Adipocyte (in vitro differentiated cells): ENCODE measurements at regions not wholly inside any gene's neighbourhood (a gene's known extent, or its start where the extent isn't known, plus 50 kb on each side); places are given as distances from the start of the nearest gene placed in this dataset.

ENCODE experiments used
- DNase-seq: peaks from one replicate; pipeline ENCODE4 v3.0.0-alpha.2; 2015; ENCODE audit warnings: low read depth
- H3K27me3 ChIP-seq: replicated peaks from 2 replicates; pipeline ENCODE4 v1.7.0; 2013; ENCODE audit warnings: mild to moderate bottlenecking, low read length, moderate library complexity; ENCODE audit not compliant: control insufficient read depth, insufficient read depth
- H3K36me3 ChIP-seq: 2 replicates; pipeline ENCODE4 v1.7.0; 2013; ENCODE audit warnings: low read length, mild to moderate bottlenecking, moderate library complexity; ENCODE audit not compliant: control insufficient read depth, insufficient read depth, severe bottlenecking
- H3K4me1 ChIP-seq: 2 replicates; pipeline ENCODE4 v1.7.0; 2013; ENCODE audit warnings: mild to moderate bottlenecking, low read length, moderate library complexity; ENCODE audit not compliant: control insufficient read depth, insufficient read depth
- H3K4me3 ChIP-seq: 2 replicates; pipeline ENCODE4 v1.7.0; 2013; ENCODE audit warnings: mild to moderate bottlenecking, low read length, moderate library complexity
- H3K9ac ChIP-seq: 2 replicates; pipeline ENCODE4 v1.7.0; 2013; ENCODE audit warnings: mild to moderate bottlenecking, low read length, moderate library complexity
- H3K9me3 ChIP-seq: 2 replicates; pipeline ENCODE4 v1.7.0; 2013; ENCODE audit warnings: mild to moderate bottlenecking, low read length, moderate library complexity; ENCODE audit not compliant: control insufficient read depth

DNA sequence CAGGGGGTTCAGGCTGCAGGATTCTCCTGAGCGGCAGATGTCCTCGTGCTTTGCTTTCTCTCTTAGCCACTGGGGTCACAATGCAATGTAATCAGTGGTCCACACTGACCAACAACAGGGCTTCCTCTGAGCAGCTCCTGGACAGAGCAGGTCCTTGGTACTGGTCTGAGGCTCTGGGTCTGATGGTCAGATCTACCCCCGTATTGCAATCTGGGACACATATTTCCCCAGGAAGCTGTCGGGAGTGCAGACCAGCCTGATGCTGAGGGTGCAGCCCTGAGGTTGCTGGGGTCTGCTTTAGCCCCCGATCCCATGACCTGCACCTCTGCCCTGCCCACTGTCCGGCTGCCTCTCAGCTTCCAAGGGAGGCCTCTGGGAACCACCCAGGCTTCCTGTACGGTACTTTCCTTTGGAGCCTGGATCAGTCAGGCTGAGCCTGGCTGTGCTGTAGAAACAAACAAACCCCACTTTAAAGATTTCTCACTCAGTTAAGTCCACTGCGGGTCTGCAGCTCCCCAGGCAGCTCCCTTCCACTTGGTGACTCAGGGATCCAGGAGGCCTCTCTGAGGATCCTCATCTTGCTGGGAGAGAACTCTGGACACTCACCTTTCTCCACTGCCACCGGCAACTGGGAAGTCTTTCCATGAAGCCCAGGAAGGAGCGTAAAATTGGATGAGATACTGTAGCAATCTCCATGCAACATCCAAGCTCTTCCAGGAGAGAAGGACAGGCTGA, 1046.6 kb downstream of the TBC1D22A start:
- H3K4me3 ChIP-seq: no peak overlapping the region
- no peaks in the 10 kb centered on the region for H3K27me3 ChIP-seq
- no peaks in the 10 kb centered on the region for H3K4me1 ChIP-seq
- H3K9me3 ChIP-seq: no peaks in the 10 kb centered on the region
- H3K9ac ChIP-seq: no peak overlapping the region
- no peaks in the 10 kb centered on the region for H3K36me3 ChIP-seq
- DNase-seq: no peak

DNA sequence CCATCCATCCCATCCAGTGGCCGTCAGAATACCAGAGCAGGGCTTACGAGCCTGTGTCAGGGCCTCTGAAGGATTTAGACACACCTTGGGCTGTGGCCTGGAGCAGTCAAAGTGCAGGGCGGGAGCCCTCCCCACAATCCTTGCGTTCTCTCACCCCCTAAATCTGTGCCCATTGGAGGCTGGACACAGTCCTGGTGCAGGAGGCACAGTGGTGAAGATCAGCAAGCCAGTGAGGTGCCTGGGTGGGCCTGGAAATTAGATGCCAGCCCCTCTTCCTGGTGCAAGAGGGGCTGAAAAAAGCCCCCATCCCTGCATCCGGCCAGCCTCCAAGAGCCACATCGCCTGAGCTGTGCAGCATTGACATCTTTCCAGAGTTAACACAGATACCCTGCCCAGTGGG, 1045.8 kb downstream of the TBC1D22A start:
- Histone ChIP-seq H3K9ac (no peak overlapping the region), H3K9me3 (no peaks in the 10 kb centered on the region), H3K4me1 (no peaks in the 10 kb centered on the region), H3K27me3 (no peaks in the 10 kb centered on the region), H3K4me3 (no peak overlapping the region), H3K36me3 (no peaks in the 10 kb centered on the region)
- no peak for DNase-seq

DNA sequence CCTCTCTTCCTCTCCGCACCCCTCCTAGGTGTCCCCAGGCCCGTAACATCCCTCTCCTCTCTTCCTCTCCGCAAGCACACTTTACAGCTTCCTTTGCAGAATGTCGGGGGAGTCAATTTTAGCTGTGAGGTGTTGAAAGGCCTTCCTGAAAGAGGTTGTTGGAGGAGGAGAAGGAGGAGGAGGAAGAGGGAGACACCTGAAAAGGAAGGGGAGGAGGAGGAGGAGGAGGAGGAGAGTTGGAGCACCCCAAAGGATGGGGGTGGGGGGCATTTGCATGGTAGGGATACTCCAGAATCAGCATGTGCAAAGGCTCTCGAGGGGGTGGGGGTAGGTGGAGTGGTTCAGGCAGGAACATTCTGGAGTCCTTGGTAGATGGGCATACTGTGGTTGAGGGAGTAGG, 1045.1 kb downstream of the TBC1D22A start:
- Histone ChIP-seq H3K27me3 (no peaks in the 10 kb centered on the region), H3K4me1 (no peaks in the 10 kb centered on the region), H3K4me3 (no peak overlapping the region), H3K9ac (no peak overlapping the region), H3K36me3 (no peaks in the 10 kb centered on the region), H3K9me3 (no peaks in the 10 kb centered on the region)
- DNase-seq: no peak

DNA sequence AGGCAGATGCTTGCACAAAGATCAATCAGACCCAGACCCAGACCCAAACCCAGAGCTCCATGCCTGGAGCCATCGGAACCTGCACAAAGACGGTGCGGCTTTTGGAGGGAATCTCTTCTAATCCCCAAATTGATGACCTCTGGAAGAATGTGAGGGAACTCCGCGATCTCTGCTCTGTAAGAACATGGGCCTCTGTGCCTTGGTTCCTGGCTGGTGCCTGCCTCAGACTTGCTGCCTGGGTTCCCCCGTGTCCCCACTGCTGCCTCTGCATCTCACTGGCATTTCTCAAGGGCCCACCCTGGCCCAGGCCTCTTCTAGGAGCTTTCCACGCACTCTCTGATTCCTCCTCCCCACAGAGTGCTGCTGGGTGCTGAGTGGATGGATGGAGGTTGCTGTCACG, 1044.4 kb downstream of the TBC1D22A start:
- no peak for DNase-seq
- Histone ChIP-seq H3K9me3 (no peaks in the 10 kb centered on the region), H3K27me3 (no peaks in the 10 kb centered on the region), H3K4me3 (no peak overlapping the region), H3K36me3 (no peaks in the 10 kb centered on the region), H3K9ac (no peak overlapping the region), H3K4me1 (no peaks in the 10 kb centered on the region)

DNA sequence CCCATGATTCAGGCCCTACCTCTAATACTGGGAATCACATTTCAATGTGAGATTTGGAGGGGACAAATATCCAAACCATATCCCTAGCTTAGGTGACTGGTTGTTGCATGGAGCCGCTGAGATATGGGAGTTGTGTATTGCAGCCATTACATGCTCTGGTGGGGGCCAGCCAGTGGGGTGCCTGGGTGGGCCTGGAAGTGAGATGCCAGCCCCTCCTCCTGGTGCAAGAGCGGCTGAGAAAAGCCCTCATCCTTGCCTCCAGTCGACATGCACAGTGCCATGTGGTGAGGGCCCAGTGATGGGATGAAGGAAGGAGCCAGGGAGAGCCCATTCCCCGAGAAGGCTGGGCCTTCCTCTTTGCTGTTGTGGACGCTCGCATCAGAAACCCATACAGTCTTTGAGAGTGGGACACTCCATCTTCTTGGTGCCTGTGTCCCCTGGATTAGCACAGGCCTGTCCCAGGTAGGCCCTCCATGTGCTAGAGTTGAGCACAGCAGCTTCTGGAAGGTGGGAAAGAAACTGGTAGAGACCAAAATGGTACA, 1043.0 kb downstream of the TBC1D22A start:
- Histone ChIP-seq H3K4me3 (no peak overlapping the region), H3K27me3 (no peaks in the 10 kb centered on the region), H3K9me3 (no peaks in the 10 kb centered on the region), H3K4me1 (no peaks in the 10 kb centered on the region), H3K9ac (no peak overlapping the region), H3K36me3 (no peaks in the 10 kb centered on the region)
- DNase-seq: no peak

DNA sequence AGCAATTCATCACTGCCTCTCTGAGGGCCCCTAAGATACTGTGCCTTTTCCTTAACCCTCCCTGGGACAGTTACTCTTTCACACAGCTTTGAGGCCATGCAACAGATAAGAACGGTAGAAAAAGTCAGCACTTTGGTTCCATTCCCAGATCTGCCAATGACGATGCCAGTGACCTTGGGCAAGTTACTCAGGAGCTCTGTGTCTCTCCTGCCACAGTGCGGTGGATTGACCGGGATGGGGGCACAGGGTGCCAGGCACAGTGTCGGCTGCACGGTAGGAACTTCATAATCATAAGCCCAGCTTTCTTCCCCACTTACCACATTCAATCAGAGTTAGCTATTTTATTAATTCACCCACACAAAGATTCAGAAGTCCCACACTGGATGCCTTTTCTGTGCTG, 1041.8 kb downstream of the TBC1D22A start:
- Histone ChIP-seq H3K36me3 (no peaks in the 10 kb centered on the region), H3K9ac (no peak overlapping the region), H3K9me3 (peaks cover 8% of the 10 kb centered on the region), H3K27me3 (no peaks in the 10 kb centered on the region), H3K4me3 (no peak overlapping the region), H3K4me1 (no peaks in the 10 kb centered on the region)
- no peak for DNase-seq

DNA sequence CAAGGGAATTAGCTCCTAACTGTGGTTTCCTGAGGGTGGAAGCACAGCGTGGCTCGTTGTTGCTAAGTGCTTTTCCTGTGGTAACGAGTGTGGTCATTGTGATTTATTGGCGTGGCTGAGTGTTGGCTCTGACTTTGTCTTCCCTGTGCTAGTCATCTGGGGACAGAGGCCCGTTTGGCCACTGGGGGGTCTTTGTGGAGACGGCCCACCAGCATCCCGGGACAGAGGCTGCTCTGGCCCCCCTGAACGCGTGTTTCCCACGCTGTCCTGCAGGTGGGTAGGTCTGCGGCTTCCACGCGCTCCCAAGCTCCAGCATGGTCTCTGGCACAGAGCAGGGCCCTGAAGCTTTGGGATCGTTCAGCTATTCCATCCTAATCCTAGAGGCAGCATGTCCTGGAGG, 1040.0 kb downstream of the TBC1D22A start:
- no peaks in the 10 kb centered on the region for H3K27me3 ChIP-seq
- no peak overlapping the region for H3K9ac ChIP-seq
- peaks cover 21% of the 10 kb centered on the region for H3K9me3 ChIP-seq
- no peak overlapping the region for H3K4me3 ChIP-seq
- no peaks in the 10 kb centered on the region for H3K36me3 ChIP-seq
- DNase-seq: no peak
- no peaks in the 10 kb centered on the region for H3K4me1 ChIP-seq

DNA sequence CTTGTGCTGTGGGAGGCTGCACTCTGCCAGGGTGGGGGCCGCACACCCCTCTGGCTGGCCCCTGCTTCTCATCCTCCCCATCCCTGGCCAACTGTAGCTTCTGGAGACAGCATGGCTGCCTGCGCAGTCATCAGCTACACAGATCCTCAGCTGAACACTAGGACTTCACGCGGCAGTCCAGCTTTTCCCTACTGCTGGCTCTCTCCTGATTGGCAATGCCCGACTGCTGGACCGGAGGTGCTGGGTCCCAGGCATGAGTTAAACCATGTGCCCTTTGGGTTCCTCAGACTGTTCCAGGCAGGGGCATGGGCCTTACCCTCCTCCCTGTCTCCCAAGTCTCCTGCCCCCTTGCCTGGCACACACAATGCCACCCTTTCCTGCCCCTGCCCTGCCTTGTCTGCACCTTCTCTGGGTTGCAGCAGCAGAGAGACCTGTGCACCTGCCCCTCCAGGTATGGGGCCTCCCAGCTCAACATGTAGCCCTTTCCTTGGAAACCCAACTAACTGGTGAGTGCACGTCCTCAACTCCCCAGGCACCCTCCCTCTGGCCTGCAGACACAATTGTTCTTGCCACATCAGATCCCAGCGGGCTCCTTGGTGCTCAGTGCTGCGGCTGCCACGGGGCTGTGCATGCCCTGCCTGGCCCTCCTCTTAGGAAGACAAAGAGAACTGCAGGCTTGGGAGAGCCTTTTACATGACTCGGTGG, 1039.2 kb downstream of the TBC1D22A start:
- Histone ChIP-seq H3K4me1 (no peaks in the 10 kb centered on the region), H3K4me3 (no peak overlapping the region), H3K36me3 (no peaks in the 10 kb centered on the region), H3K27me3 (no peaks in the 10 kb centered on the region), H3K9ac (no peak overlapping the region), H3K9me3 (peaks cover 21% of the 10 kb centered on the region)
- DNase-seq: no peak

DNA sequence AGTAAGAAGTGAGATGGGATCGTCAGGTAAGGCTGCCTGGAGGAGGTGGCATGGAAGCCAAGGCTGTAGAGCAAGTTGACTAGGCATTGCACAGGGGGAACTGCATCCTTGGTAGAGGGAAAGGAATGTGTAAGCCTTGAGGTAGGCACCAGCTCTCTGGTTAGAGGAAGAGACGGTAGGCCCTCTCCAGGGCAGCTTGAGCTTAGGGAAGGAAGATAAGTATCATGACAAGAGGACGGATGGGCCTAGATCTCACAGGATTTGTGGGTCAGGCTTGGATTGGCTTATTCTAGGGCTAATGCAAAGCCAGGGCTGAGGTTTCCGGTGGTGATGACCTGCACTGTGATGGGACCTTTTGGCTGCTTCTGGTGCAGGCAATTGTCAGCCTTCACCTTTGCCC, 1035.8 kb downstream of the TBC1D22A start:
- H3K4me3 ChIP-seq: no peak overlapping the region
- no peak for DNase-seq
- no peaks in the 10 kb centered on the region for H3K36me3 ChIP-seq
- H3K9me3 ChIP-seq: peaks cover 21% of the 10 kb centered on the region
- no peak overlapping the region for H3K9ac ChIP-seq
- H3K4me1 ChIP-seq: no peaks in the 10 kb centered on the region
- no peaks in the 10 kb centered on the region for H3K27me3 ChIP-seq

DNA sequence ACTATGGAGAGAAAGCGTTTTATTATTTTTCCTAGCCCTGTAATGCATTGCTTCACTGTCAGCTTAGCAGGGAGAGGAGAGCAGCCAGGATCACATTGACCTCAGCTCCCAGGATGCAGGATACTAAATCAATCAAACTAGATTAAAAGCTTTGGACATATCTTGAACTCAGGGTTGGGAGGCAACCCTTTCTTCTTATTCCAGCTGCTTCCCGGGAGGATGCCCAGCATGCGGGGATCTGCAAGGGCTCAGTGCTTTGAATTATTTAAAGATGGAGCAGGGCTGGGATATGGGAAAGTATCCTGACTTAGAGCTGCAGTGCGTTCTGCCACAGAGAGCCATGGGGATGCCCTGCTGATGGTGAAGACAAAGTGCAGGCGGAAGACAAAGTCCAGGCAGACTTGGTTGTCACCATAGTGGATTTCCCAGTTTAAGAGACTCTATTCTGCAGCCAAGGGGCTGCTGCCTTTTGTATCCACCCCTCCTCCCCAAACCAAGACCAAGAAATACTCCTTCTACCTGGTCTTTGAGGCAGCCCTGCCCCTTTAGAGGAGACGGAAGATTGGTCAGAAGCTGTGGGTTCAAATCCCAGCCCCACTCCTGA, 1035.0 kb downstream of the TBC1D22A start:
- Histone ChIP-seq H3K4me3 (no peak overlapping the region), H3K36me3 (no peaks in the 10 kb centered on the region), H3K9me3 (peaks cover 21% of the 10 kb centered on the region), H3K4me1 (no peaks in the 10 kb centered on the region), H3K27me3 (no peaks in the 10 kb centered on the region), H3K9ac (no peak overlapping the region)
- DNase-seq: no peak

DNA sequence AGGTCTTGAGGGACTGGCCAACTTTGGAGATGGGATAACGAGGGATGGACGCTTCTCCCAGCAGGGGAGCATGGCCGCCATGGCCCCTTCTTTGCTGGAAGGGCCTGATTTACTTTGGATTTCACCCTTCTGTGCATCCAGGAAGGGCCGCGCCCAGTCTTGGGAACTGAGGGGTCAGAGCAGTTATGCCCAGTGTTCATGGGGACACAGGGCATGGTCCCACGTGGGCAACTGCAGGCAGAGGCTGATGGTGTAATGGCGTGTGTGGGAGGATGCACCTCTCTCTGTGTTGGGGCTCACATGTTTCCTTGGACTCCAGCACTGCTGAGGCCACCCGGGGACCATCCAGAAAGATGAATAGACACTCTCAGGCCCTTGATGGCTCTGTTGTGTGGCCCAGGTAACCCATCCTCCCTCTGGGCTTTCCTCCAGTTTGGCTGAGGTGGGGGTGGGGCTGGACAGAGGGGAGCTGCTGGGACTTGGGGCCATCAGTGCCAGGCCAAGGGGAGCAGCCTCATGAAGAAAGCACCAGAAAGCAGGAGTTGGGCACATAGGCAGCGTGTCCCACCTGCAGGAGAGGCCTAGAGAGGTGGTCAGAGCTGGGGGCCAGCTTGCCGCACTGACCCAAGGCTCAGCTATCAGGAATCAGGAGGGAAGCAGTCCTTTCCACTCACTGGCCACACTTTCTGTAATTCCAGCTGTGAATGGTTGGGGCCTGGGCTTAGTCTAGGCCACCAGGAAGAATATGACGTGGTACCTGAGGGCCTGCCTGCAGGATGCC, 1033.9 kb downstream of the TBC1D22A start:
- no peaks in the 10 kb centered on the region for H3K4me1 ChIP-seq
- H3K36me3 ChIP-seq: no peaks in the 10 kb centered on the region
- peaks cover 21% of the 10 kb centered on the region for H3K9me3 ChIP-seq
- DNase-seq: no peak
- no peak overlapping the region for H3K9ac ChIP-seq
- no peak overlapping the region for H3K4me3 ChIP-seq
- no peaks in the 10 kb centered on the region for H3K27me3 ChIP-seq
